ENCODE measurements at regions not wholly inside any gene's neighbourhood (a gene's known extent, or its start where the extent isn't known, plus 50 kb on each side); places are given as distances from the start of the nearest gene placed in this dataset.

- Histone ChIP-seq H3K4me3 (ENCODE audit: low read length) (no peak overlapping the region), H3K27me3 (ENCODE audit: low read length) (no peaks in the 10 kb centered on the region), H3K9me3 (ENCODE audit: low read length) (no peaks in the 10 kb centered on the region), H3F3A (ENCODE audit: low read length, unreplicated experiment) (no peaks in the 10 kb centered on the region), H3K9me2 (replicated peaks; ENCODE audit: low read length) (no peaks in the 10 kb centered on the region), H3K9ac (ENCODE audit: low read length) (no peak overlapping the region), H3K36me3 (ENCODE audit: low read depth, low read length) (no peaks in the 10 kb centered on the region), H3K79me2 (ENCODE audit: low read length) (no peaks in the 10 kb centered on the region), H3K4me1 (ENCODE audit: insufficient read depth, low read length) (peaks cover 32% of the 10 kb centered on the region), H4K20me1 (ENCODE audit: low read length) (no peaks in the 10 kb centered on the region), H3K4me2 (ENCODE audit: low read length) (no peak overlapping the region), H2AFZ (ENCODE audit: low read length) (no peak overlapping the region), H3K27ac (ENCODE audit: low read length) (no peak overlapping the region)
- DNase-seq (no peak), ATAC-seq (no peak)
- ChIA-PET POLR2A (ENCODE audit: unreplicated experiment) (no interaction called here), CTCF (no interaction called here)
- no TSS peak for BruUV-seq (replicated peaks)
- intact Hi-C loops (cut with micrococcal nuclease): loop anchor here (5.0 kb wide), 1 partner anchor 86 kb away; no protein-coding TSS in a partner anchor
- TF ChIP-seq EZH2phosphoT487 (IDR thresholded peaks at IDR 0.05; ENCODE audit: borderline replicate concordance, low read length): no peak
- TF ChIP-seq, protein P1, sequence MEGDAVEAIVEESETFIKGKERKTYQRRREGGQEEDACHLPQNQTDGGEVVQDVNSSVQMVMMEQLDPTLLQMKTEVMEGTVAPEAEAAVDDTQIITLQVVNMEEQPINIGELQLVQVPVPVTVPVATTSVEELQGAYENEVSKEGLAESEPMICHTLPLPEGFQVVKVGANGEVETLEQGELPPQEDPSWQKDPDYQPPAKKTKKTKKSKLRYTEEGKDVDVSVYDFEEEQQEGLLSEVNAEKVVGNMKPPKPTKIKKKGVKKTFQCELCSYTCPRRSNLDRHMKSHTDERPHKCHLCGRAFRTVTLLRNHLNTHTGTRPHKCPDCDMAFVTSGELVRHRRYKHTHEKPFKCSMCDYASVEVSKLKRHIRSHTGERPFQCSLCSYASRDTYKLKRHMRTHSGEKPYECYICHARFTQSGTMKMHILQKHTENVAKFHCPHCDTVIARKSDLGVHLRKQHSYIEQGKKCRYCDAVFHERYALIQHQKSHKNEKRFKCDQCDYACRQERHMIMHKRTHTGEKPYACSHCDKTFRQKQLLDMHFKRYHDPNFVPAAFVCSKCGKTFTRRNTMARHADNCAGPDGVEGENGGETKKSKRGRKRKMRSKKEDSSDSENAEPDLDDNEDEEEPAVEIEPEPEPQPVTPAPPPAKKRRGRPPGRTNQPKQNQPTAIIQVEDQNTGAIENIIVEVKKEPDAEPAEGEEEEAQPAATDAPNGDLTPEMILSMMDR (conservative IDR thresholded peaks at IDR 0.05; ENCODE audit: low read depth, low read length): no peak
- TF ChIP-seq EZH2 (IDR thresholded peaks at IDR 0.05; ENCODE audit: low read length, unreplicated experiment): no peak
These were observed 221.8 kb downstream of the MREG start for GRCh38 chr2:215791481-215791937.

GRCh38 chr2:215790523-215791421 is 222.6 kb downstream of the MREG start:
- H3K9ac ChIP-seq (ENCODE audit: low read length): no peak overlapping the region
- ChIA-PET POLR2A (ENCODE audit: unreplicated experiment) (no interaction called here), CTCF (no interaction called here)
- no peak for TF ChIP-seq EZH2 (IDR thresholded peaks at IDR 0.05; ENCODE audit: low read length, unreplicated experiment)
- TF ChIP-seq, protein P1 (conservative IDR thresholded peaks at IDR 0.05; ENCODE audit: low read depth, low read length): no peak
- no peak for TF ChIP-seq EZH2phosphoT487 (IDR thresholded peaks at IDR 0.05; ENCODE audit: borderline replicate concordance, low read length)
- no peaks in the 10 kb centered on the region for H3F3A ChIP-seq (ENCODE audit: low read length, unreplicated experiment)
- no peaks in the 10 kb centered on the region for H3K9me2 ChIP-seq (replicated peaks; ENCODE audit: low read length)
- intact Hi-C loops (cut with micrococcal nuclease): loop anchor here (5.0 kb wide), 1 partner anchor 87 kb away; no protein-coding TSS in a partner anchor
- no peaks in the 10 kb centered on the region for H3K79me2 ChIP-seq (ENCODE audit: low read length)
- H3K27me3 ChIP-seq (ENCODE audit: low read length): no peaks in the 10 kb centered on the region
- peaks cover 25% of the 10 kb centered on the region for H3K4me1 ChIP-seq (ENCODE audit: insufficient read depth, low read length)
- H3K27ac ChIP-seq (ENCODE audit: low read length): no peak overlapping the region
- no peak overlapping the region for H3K4me3 ChIP-seq (ENCODE audit: low read length)
- H2AFZ ChIP-seq (ENCODE audit: low read length): no peak overlapping the region
- no peak for ATAC-seq
- no peak for DNase-seq
- no peaks in the 10 kb centered on the region for H3K9me3 ChIP-seq (ENCODE audit: low read length)
- H3K36me3 ChIP-seq (ENCODE audit: low read depth, low read length): no peaks in the 10 kb centered on the region
- no peak overlapping the region for H3K4me2 ChIP-seq (ENCODE audit: low read length)
- no TSS peak for BruUV-seq (replicated peaks)
- no peaks in the 10 kb centered on the region for H4K20me1 ChIP-seq (ENCODE audit: low read length)
